CD4-positive, alpha-beta T cell treated with Interleukin-15 for 4 hours (primary cell): ENCODE measurements at regions not wholly inside any gene's neighbourhood (a gene's known extent, or its start where the extent isn't known, plus 50 kb on each side); places are given as distances from the start of the nearest gene placed in this dataset.

Experiments
- DNase-seq: peaks from one replicate; pipeline ENCODE4 v3.0.0-alpha.2; 2020; ENCODE audit warnings: low spot score

DNA sequence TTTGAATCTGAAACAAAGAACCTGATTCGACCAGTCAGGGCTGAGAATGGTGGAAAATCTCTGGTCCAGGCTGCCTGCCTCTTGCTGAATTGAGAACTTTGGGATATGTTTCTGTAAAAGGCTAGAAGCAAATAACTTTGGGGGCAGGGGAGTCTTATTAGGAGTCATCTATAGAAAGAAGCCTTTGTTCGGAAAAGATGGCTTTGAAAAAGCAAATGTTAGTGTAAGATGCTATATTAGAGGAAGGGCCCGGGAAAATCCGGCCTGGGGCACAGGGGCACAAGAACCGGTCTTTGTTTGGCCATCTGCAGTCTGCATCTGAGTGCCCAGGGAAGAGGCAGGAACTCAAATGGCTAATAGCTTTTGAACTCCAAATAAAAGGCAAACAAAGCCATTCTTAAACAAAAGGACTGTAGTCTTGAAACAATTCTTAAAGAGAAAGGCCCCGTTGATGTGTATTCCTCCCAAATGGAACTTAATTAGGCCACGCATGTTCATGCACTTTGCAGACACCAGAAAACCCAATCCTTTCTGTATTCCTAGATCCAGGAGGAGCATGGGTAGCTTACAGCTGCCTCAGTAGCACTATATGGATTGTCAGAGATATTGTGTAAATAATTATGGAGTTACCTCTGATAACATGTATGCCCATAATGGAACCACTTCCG lies 180.0 kb upstream of the ARL4C start:
- no peak for DNase-seq

DNA sequence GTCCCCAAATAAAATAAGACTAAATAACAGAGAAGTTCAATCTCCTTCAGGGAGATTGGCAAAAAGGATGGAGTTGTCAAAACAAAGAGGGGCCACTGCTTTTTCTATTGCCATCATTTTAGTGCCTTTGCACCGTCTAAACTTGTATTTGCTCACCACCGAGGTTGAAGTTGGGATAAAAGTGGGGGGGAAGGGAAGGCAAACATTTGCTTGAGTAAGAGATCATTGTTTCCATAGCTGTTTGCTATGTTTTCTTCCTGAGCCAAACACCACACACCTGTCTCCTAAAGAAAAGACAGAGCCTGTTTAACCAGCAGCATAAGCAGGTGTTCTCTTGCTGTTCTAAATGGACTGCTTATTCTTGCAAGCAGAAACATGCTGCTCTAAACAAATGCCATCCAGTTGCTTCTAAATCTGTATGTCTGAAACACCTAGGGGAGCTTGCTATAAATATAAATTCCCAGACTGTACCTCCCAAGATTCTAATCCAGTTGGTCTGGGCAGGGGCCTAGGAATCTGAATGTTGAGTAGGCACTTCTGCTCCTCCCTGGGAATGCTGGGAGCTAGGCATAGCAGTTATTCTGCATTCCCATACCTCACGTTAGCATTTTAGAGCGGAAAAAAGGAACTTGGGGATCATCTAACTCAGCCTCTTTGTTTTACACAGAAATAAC lies 179.4 kb upstream of the ARL4C start:
- no peak for DNase-seq

GRCh38 chr2:234674781-234675201 lies 177.9 kb upstream of the ARL4C start:
- DNase-seq, result no peak

DNA sequence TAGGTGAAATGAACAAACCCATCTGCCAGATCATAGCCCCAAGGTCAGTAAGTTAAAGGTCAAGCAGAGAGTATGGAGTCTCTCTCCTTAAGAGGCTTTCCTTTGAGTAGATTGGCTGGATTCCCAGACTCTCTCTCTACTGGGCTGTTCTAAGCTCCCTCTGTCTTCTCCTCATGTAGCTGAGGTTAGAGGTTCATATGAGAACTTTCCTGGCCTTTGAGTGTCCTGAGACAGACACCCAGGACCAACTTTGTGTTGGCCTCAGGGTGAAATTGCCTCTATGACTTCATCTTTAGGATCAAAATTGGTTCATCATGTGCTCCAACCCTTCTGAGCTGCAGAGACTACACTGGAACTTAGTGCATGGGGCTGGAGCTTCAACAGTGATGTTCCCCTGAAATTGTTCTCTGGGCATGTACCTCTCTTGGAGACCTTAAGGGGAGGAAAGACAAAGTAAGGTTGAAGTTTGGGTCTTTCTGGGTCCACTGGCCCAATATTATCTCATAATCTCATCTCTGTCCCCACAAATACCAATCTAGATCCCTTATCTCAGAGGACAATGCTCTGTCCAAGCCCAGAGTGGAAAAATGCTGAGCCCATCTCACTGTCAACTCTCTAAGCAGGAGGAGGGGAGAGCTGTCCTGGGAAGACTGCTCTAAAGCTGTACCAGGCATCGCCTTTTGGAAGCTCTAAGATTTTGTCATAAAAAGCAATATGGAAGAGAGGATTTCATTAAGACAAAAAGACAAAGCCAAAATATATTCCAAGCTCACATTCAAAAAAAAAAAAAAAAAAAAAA lies 177.3 kb upstream of the ARL4C start:
- no peak for DNase-seq

- no peak for DNase-seq
These were observed 176.6 kb upstream of the ARL4C start for GRCh38 chr2:234673501-234673900.

DNA sequence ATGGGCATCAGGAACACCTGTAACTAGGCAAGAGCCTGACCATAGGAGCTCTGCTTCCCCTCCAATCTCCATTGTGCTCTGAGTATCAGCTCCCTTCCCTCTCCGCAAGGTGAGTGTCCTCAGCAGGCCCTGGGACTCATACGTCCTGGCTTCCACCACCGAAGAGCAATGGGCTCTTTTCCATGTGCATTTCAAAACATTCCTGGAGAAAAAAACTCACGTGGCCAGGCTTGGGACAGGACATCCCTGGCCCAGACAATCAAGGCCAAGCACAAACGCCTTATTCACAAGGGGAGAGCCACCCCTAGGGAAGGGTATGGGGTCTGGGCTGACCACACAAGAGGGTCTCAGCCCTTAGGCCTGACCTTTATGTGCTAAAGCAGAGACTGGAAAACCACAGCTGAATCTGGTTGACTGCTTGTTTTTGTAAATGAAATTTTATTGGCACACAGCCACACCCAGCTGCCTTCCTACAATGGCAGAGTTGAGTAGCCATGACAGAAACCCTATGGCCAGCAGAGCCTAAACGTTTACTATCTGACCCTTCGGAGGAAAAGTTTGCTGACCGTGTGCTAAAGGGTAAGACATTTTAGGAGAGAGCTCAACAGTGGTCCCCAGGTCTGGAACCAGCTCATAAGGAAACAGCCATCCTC lies 175.7 kb upstream of the ARL4C start:
- no peak for DNase-seq

- DNase-seq, result no peak
These were observed 174.8 kb upstream of the ARL4C start for GRCh38 chr2:234671716-234672115.

GRCh38 chr2:234671231-234671630 lies 174.3 kb upstream of the ARL4C start:
- DNase-seq, result no peak

DNA sequence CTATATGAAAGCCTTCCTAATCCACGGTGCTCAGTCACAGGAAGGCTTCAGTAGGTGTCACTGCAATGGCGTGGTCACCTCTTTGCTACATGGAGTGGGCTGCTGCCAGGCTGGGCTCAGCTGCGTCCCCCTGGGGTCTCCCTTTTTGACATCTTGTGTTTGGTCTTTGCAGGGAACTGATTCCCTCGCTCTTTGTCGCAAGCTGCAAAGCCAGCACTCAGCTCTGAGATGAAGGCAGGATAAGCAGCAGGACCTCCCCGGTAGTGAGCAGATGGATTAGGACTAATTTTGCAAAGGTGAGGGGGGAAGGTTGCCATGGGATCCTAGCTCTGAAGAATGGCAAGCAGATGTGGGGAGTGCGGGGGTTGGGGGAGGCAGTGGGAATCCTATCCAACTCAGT lies 173.9 kb upstream of the ARL4C start:
- DNase-seq, result no peak

DNA sequence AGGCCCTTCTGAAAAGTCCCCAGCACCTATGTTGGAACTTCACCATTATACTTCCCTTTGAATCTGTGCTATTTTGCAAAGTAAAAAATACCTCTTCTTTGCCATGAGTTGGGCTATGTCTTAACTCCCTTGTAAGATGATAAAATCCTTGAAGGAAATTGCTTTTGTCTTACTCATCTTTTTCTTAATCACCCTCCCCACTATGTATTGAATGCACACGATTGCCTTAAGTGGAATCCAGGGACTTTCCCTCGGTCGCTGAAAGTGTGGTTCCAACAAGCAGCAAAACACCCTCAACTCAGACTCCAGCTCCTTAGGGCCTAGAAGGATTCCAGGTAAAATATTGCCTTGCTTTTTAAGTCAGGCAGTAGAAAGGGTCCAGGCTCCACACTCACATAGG lies 173.2 kb upstream of the ARL4C start:
- DNase-seq, result no peak

GRCh38 chr2:234669621-234670020 lies 172.7 kb upstream of the ARL4C start:
- no peak for DNase-seq

DNA sequence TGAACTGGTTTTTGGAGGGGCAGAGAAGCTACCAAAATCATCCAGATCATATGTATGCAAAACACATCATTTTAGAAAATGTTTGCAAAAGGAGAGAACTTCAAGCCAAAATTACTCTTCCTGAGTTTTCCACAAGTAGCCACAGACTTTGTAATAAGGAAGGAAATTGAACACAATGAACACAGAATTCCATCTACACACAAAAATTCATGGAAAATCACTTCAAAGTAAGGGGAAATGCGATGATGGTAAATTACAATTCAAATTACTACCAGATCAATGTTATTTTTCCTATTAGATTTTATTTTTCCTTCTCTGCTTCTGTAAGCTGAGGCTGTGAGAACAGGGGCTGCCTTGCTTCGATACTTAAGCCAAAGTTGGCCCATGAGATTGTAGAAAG lies 172.1 kb upstream of the ARL4C start:
- DNase-seq, result no peak

GRCh38 chr2:234666911-234667310 lies 170.0 kb upstream of the ARL4C start:
- no peak for DNase-seq

DNA sequence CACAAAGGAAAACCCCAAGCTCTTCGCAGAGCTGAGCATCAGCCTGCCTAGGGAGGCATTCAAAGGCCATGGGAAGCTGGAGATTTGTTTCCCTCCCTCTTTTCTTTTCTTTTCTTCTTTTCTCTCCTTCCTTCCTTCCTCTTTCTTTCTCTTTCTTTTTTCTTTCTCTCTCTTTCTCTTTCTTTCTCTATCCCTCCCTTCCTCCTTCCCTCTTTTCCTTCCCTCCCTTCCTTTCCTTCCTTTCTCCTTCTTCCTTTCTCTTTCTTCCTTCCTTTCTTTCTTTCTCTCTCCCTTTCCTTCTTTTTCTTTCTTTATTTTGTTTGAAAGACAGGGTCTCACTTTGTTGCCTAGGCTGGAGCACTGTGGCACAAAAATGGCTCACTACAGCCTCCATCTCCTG lies 168.4 kb upstream of the ARL4C start:
- DNase-seq, result no peak

- DNase-seq, result no peak
These were observed 165.0 kb upstream of the ARL4C start for GRCh38 chr2:234661849-234662248.

DNA sequence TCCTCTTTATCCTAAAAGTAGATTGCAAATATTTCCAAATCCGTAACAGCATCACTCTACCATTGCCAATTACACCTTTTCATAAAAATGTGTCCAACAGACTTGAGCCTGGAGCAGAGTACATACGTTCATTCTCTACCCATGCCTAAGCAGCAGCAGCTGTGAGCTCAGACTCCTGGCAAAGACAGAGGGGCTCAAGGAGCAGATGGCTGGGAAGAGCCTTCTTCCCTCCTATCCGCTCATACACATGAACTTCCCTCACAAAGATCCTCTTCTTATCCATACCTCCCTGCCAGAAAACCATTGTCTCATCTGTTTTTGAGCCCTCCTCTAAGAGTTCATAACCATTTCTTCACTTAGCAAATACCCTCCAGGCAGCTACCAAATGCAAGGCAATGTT lies 164.3 kb upstream of the ARL4C start:
- no peak for DNase-seq

- no peak for DNase-seq
These were observed 158.8 kb upstream of the ARL4C start for GRCh38 chr2:234655706-234656105.

GRCh38 chr2:234650911-234651310 lies 154.0 kb upstream of the ARL4C start:
- DNase-seq, result no peak

GRCh38 chr2:234649951-234650350 lies 153.1 kb upstream of the ARL4C start:
- no peak for DNase-seq

GRCh38 chr2:234643407-234643806 lies 146.5 kb upstream of the ARL4C start:
- DNase-seq, result no peak

GRCh38 chr2:234641086-234641485 lies 144.2 kb upstream of the ARL4C start:
- DNase-seq, result no peak

DNA sequence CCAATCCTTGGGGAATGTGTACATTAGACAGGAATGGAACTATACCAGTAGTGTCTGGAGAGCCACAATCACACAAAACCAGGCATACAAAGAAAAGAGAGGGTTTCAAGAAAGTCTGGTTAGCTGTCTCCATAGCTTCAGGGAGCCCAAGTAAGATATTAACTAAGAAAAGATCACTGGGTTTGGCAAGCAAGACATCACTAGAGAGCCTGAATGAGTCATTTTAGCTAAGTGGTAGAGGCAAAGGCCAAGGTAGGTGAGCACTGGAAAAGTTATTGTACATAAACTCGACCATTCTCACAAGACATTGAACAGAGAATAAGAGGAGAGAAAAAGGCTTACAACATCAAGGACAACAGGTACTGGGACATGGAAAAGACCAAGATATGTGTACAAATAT lies 143.8 kb upstream of the ARL4C start:
- DNase-seq, result no peak

GRCh38 chr2:234638966-234639365 lies 142.1 kb upstream of the ARL4C start:
- no peak for DNase-seq
